ENCODE measurements at regions not wholly inside any gene's neighbourhood (a gene's known extent, or its start where the extent isn't known, plus 50 kb on each side); places are given as distances from the start of the nearest gene placed in this dataset.

DNA sequence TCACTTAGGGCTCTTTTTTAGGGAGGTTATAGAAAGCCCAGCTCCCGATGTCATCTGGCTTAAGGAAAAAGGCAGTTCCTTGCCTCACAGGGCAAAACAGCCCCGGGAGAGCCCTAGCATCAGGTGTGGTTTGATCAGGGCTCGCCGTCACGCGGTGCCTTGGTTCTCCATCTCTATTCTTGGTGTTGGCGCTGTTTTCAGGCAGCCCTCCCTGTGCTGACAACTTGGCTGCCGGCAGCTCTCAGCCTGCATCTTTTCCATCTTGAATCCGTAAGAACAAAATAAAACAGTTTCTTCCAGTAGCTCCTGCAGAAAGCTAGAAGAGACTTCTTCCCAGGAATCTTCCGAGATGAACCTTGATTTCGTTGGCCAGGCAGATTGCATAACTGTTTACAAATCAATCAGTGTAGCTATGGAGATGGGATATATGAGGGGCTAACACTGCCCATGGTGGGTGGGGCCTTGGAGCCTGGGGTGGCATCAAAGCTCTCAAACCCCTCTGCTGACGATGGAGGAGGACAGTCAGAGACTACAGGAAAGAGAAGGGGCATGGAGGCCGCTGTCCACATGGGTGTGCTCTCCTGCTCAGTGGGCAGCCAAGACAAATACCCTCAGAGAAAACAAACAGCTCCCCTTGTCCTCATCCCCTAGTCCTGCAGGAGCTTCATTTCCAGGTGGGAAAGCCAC, 370.7 kb upstream of the C1orf174 start:
- H3K9me3 ChIP-seq: no peaks in the 10 kb centered on the region
- H3K27ac ChIP-seq: no peak overlapping the region
- intact Hi-C loops (cut with DNase I; ENCODE audit: low total_unique reads): no loop called here
- H3K36me3 ChIP-seq: no peaks in the 10 kb centered on the region
- TF ChIP-seq, protein P1, sequence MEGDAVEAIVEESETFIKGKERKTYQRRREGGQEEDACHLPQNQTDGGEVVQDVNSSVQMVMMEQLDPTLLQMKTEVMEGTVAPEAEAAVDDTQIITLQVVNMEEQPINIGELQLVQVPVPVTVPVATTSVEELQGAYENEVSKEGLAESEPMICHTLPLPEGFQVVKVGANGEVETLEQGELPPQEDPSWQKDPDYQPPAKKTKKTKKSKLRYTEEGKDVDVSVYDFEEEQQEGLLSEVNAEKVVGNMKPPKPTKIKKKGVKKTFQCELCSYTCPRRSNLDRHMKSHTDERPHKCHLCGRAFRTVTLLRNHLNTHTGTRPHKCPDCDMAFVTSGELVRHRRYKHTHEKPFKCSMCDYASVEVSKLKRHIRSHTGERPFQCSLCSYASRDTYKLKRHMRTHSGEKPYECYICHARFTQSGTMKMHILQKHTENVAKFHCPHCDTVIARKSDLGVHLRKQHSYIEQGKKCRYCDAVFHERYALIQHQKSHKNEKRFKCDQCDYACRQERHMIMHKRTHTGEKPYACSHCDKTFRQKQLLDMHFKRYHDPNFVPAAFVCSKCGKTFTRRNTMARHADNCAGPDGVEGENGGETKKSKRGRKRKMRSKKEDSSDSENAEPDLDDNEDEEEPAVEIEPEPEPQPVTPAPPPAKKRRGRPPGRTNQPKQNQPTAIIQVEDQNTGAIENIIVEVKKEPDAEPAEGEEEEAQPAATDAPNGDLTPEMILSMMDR (IDR thresholded peaks at IDR 0.05): no peak
- no peak for TF ChIP-seq POLR2A (IDR thresholded peaks at IDR 0.05)
- H3K4me1 ChIP-seq: no peaks in the 10 kb centered on the region
- DNase-seq: no peak
- no peak overlapping the region for H3K4me3 ChIP-seq
- no peaks in the 10 kb centered on the region for H3K27me3 ChIP-seq

DNA sequence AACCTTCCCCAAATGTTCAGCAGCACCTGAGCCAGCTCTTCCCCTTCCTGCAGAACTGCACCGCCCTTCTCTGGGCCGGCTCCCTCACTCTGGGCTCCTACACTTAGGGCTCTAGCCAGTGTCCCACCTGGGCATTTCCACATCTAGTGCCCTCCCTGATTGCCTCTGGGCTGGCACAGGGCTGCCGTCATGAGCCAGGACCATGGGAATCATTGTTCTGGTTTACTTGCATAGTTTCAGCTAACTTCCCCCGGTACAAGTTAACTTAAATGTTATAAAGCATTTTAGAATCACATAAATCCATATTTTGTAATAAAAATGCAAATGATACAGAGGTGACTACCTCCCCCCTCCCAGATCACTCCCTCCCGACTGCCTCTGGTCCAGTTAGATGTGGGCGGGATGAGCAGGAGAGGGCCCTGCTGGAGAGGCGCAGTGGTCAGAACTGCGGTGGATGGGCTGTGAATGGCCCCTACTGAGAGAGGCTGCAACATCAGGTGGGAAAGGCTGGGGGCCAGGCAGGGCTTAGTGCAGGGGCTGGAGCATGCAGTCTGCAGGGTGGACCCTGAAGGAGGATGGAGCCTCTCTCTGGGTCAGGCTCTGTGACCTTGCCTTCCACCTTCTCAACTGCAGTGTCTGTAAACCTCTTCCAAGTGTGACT, 371.4 kb upstream of the C1orf174 start:
- H3K27me3 ChIP-seq: no peaks in the 10 kb centered on the region
- H3K36me3 ChIP-seq: no peaks in the 10 kb centered on the region
- no peak overlapping the region for H3K4me3 ChIP-seq
- no peak overlapping the region for H3K27ac ChIP-seq
- no peaks in the 10 kb centered on the region for H3K9me3 ChIP-seq
- no peaks in the 10 kb centered on the region for H3K4me1 ChIP-seq
- TF ChIP-seq, protein P1 (IDR thresholded peaks at IDR 0.05): no peak
- TF ChIP-seq POLR2A (IDR thresholded peaks at IDR 0.05): no peak
- DNase-seq: no peak
- intact Hi-C loops (cut with DNase I; ENCODE audit: low total_unique reads): no loop called here

DNA sequence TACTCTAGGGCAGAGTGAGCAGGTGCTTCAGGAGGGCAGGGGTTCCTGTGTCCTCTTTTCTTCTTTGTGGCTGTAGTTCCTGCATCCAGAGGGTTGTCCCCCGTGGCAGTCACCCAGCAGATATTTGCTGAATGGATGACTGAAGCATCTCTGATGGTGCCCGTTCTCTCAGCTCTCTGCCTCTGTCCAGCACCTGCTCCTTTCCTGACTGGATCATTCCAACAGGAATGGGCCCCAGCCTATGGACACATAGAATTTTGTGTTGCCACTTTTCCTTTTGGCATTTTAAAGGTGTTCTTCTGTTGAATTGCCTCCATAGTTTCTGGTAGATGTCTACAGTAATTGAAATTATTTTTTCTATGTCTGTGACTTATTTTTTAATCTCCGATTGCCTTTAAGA, 372.5 kb upstream of the C1orf174 start:
- no peaks in the 10 kb centered on the region for H3K27me3 ChIP-seq
- intact Hi-C loops (cut with DNase I; ENCODE audit: low total_unique reads): no loop called here
- DNase-seq: no peak
- H3K9me3 ChIP-seq: no peaks in the 10 kb centered on the region
- no peaks in the 10 kb centered on the region for H3K36me3 ChIP-seq
- no peaks in the 10 kb centered on the region for H3K4me1 ChIP-seq
- H3K4me3 ChIP-seq: no peak overlapping the region
- no peak overlapping the region for H3K27ac ChIP-seq
- no peak for TF ChIP-seq POLR2A (IDR thresholded peaks at IDR 0.05)
- TF ChIP-seq, protein P1 (IDR thresholded peaks at IDR 0.05): no peak

DNA sequence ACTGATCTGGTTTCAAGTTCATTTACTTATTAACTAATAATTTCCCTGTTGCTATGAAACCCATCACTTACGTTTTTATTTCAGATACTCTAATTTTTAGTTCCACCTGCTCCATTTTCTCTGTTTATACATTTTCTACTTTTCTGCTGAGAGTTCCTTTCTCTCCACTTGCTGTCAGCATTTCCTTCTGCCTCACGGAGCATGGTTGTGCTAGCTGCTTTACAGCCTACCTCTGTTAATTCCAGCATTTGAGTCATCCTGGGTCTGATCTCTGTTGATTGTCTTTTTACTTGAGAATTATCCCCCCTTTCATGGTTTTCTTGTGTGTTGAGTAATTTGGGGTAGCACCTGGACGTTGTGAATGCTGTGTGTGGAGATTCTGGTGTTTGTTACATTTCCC, 373.2 kb upstream of the C1orf174 start:
- no peaks in the 10 kb centered on the region for H3K27me3 ChIP-seq
- no peaks in the 10 kb centered on the region for H3K4me1 ChIP-seq
- no peak for TF ChIP-seq POLR2A (IDR thresholded peaks at IDR 0.05)
- TF ChIP-seq, protein P1 (IDR thresholded peaks at IDR 0.05): no peak
- intact Hi-C loops (cut with DNase I; ENCODE audit: low total_unique reads): no loop called here
- DNase-seq: no peak
- H3K36me3 ChIP-seq: no peaks in the 10 kb centered on the region
- no peak overlapping the region for H3K27ac ChIP-seq
- H3K4me3 ChIP-seq: no peak overlapping the region
- H3K9me3 ChIP-seq: no peaks in the 10 kb centered on the region

DNA sequence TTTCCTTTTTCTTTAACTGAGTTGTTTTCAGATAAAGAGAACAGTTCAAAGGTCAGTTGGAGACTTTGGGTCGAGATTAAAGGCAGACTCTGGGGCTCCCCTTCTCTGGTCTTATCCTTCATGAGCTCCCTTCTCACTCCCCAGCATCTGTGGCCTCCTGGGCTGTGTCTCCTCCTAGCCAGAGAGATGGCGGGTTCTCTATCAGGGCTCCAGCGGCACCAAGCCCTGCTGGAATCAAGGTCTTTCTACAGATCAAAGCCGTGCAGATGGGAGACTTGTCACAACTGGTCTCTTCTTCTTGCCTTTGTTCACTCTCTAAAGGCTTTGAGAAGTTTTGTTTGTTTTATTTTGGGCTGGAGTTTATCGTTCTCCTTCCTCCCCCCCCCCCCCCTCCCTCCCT, 373.7 kb upstream of the C1orf174 start:
- H3K4me1 ChIP-seq: no peaks in the 10 kb centered on the region
- intact Hi-C loops (cut with DNase I; ENCODE audit: low total_unique reads): no loop called here
- no peaks in the 10 kb centered on the region for H3K9me3 ChIP-seq
- no peak for TF ChIP-seq POLR2A (IDR thresholded peaks at IDR 0.05)
- TF ChIP-seq, protein P1 (IDR thresholded peaks at IDR 0.05): no peak
- no peaks in the 10 kb centered on the region for H3K36me3 ChIP-seq
- H3K27me3 ChIP-seq: no peaks in the 10 kb centered on the region
- H3K27ac ChIP-seq: no peak overlapping the region
- DNase-seq: no peak
- H3K4me3 ChIP-seq: no peak overlapping the region
